Stimulated activated memory B cell treated with anti-CD40 and anti-IgM and Interleukin-4, amounts not matched to agents 10 μg/mL and 1 μg/mL and 100 μg/mL, for 72 hours (primary cell): ENCODE measurements at regions not wholly inside any gene's neighbourhood (a gene's known extent, or its start where the extent isn't known, plus 50 kb on each side); places are given as distances from the start of the nearest gene placed in this dataset.

Experiments
- ATAC-seq: fragments of 150-1000 bp; cut with Tn5 transposase; 2 replicates; pipeline ENCODE4 v1.10.0; 2021
- H3K27ac Mint-ChIP-seq: one replicate; pipeline ENCODE4 v1.8.0; 2022; ENCODE audit warnings: mild to moderate bottlenecking, mixed read lengths
- H3K27me3 Mint-ChIP-seq: one replicate; pipeline ENCODE4 v1.8.0; 2022; ENCODE audit warnings: mixed read lengths
- H3K36me3 Mint-ChIP-seq: one replicate; pipeline ENCODE4 v1.8.0; 2022; ENCODE audit warnings: mixed read lengths
- H3K4me1 Mint-ChIP-seq: one replicate; pipeline ENCODE4 v1.8.0; 2022; ENCODE audit warnings: mixed read lengths
- H3K4me3 Mint-ChIP-seq: one replicate; pipeline ENCODE4 v1.8.0; 2022; ENCODE audit warnings: mild to moderate bottlenecking, moderate library complexity, mixed read lengths
- H3K9me3 Mint-ChIP-seq: one replicate; pipeline ENCODE4 v1.8.0; 2022; ENCODE audit warnings: mixed read lengths

DNA sequence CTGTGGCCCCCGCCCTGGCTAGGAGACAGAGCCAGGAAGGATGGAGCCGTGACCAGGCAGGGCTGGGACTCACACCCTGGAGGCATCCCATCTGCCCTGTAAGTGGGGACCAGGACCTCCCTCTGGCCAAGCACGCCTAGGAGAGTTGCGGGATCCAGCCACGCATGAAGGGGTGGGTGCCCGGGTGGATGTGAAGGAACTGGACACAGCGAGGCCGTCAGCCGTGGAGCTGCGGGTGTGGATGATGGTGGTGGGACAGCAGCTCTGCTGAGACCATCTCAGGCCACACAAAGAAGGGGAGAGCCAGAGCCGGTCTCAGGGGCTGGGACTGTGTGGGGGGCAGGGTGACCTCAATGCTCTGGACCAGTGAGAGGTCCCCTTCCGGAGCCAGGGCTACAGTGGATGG, 746.4 kb downstream of the BRD1 start:
- Mint-ChIP-seq H3K4me3 (no peak overlapping the region), H3K36me3 (no peaks in the 10 kb centered on the region)

GRCh38 chr22:49080631-49081030, 747.0 kb downstream of the BRD1 start:
- Mint-ChIP-seq H3K4me1 (no peaks in the 10 kb centered on the region), H3K9me3 (peaks cover 4% of the 10 kb centered on the region), H3K4me3 (no peak overlapping the region), H3K27me3 (no peaks in the 10 kb centered on the region), H3K36me3 (no peaks in the 10 kb centered on the region), H3K27ac (no peak overlapping the region)
- ATAC-seq: no peak

More for the DNA sequence above, 746.4 kb downstream of the BRD1 start:
- Mint-ChIP-seq H3K4me1 (no peaks in the 10 kb centered on the region), H3K9me3 (peaks cover 4% of the 10 kb centered on the region), H3K27ac (no peak overlapping the region), H3K27me3 (no peaks in the 10 kb centered on the region)
- ATAC-seq: no peak

- Mint-ChIP-seq H3K9me3 (peaks cover 4% of the 10 kb centered on the region), H3K4me3 (no peak overlapping the region), H3K36me3 (no peaks in the 10 kb centered on the region), H3K27me3 (no peaks in the 10 kb centered on the region), H3K27ac (no peak overlapping the region), H3K4me1 (no peaks in the 10 kb centered on the region)
- no peak for ATAC-seq
Measured at GRCh38 chr22:49079743-49080500, 747.8 kb downstream of the BRD1 start.

- no peaks in the 10 kb centered on the region for H3K27me3 Mint-ChIP-seq
- H3K36me3 Mint-ChIP-seq: no peaks in the 10 kb centered on the region
- no peak overlapping the region for H3K4me3 Mint-ChIP-seq
- ATAC-seq: no peak
- no peaks in the 10 kb centered on the region for H3K4me1 Mint-ChIP-seq
- H3K27ac Mint-ChIP-seq: no peak overlapping the region
- peaks cover 4% of the 10 kb centered on the region for H3K9me3 Mint-ChIP-seq
Measured at GRCh38 chr22:49079027-49079725, 748.5 kb downstream of the BRD1 start.

GRCh38 chr22:49078076-49078710, 749.5 kb downstream of the BRD1 start:
- H3K4me1 Mint-ChIP-seq: no peaks in the 10 kb centered on the region
- no peaks in the 10 kb centered on the region for H3K27me3 Mint-ChIP-seq
- H3K9me3 Mint-ChIP-seq: peaks cover 4% of the 10 kb centered on the region
- no peak for ATAC-seq
- H3K36me3 Mint-ChIP-seq: no peaks in the 10 kb centered on the region
- no peak overlapping the region for H3K4me3 Mint-ChIP-seq
- no peak overlapping the region for H3K27ac Mint-ChIP-seq

GRCh38 chr22:49077586-49077985, 750.1 kb downstream of the BRD1 start:
- H3K36me3 Mint-ChIP-seq: no peaks in the 10 kb centered on the region
- ATAC-seq: no peak
- no peak overlapping the region for H3K27ac Mint-ChIP-seq
- no peaks in the 10 kb centered on the region for H3K27me3 Mint-ChIP-seq
- H3K9me3 Mint-ChIP-seq: peaks cover 3% of the 10 kb centered on the region
- H3K4me1 Mint-ChIP-seq: no peaks in the 10 kb centered on the region
- no peak overlapping the region for H3K4me3 Mint-ChIP-seq

GRCh38 chr22:49077036-49077393, 750.7 kb downstream of the BRD1 start:
- no peak for ATAC-seq
- Mint-ChIP-seq H3K4me1 (no peaks in the 10 kb centered on the region), H3K27ac (no peak overlapping the region), H3K9me3 (no peaks in the 10 kb centered on the region), H3K4me3 (no peak overlapping the region), H3K27me3 (no peaks in the 10 kb centered on the region), H3K36me3 (no peaks in the 10 kb centered on the region)

GRCh38 chr22:49076300-49077035, 751.2 kb downstream of the BRD1 start:
- no peaks in the 10 kb centered on the region for H3K9me3 Mint-ChIP-seq
- no peaks in the 10 kb centered on the region for H3K4me1 Mint-ChIP-seq
- no peaks in the 10 kb centered on the region for H3K36me3 Mint-ChIP-seq
- no peaks in the 10 kb centered on the region for H3K27me3 Mint-ChIP-seq
- no peak overlapping the region for H3K4me3 Mint-ChIP-seq
- no peak for ATAC-seq
- no peak overlapping the region for H3K27ac Mint-ChIP-seq

DNA sequence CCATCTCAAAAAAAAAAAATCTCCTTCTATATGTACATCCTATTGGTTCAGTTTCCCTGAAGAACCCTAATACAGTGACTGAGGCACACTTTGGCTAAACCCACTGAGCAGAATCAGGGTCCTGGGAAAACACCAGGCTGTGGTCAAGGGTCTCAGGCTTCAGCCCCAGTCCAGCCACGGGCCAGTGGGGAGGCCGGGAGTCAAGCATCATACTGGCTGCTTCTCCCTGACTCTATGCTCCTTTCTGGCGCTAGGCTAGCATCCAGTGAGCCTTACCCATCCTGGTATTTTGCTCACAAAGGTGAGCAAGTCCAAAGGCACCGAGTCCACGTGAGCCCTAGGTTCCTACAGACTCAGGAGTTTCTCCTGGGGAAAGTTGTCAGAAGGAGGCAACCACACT, 752.5 kb downstream of the BRD1 start:
- Mint-ChIP-seq H3K4me3 (no peak overlapping the region), H3K9me3 (peaks cover 5% of the 10 kb centered on the region), H3K4me1 (no peaks in the 10 kb centered on the region), H3K27ac (no peak overlapping the region), H3K36me3 (no peaks in the 10 kb centered on the region), H3K27me3 (no peaks in the 10 kb centered on the region)
- no peak for ATAC-seq

DNA sequence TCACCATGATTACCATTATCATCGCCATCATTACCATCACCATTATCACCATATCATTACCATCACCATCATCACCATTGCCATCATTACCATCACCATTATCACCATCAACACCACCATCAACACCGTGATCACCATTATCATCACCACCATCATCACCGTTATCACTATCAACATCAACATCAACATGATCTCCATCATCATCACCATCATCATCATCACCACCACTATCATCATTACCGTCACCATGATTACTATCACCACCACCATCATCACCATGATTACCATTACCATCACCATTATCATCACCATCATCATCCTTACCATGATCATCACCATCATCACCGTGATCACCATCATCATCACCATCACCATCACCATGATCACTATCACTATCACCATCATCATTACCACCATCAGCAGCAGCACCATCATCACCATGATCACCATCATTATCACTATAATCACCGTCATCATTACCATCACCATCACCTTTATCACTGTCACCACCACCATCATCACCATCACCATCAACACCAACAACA, 753.7 kb downstream of the BRD1 start:
- H3K27me3 Mint-ChIP-seq: no peaks in the 10 kb centered on the region
- no peaks in the 10 kb centered on the region for H3K36me3 Mint-ChIP-seq
- H3K4me1 Mint-ChIP-seq: no peaks in the 10 kb centered on the region

GRCh38 chr22:49072996-49073645, 754.6 kb downstream of the BRD1 start:
- peaks cover 5% of the 10 kb centered on the region for H3K9me3 Mint-ChIP-seq
- no peak for ATAC-seq
- no peak overlapping the region for H3K4me3 Mint-ChIP-seq
- no peaks in the 10 kb centered on the region for H3K36me3 Mint-ChIP-seq
- no peak overlapping the region for H3K27ac Mint-ChIP-seq
- no peaks in the 10 kb centered on the region for H3K27me3 Mint-ChIP-seq
- H3K4me1 Mint-ChIP-seq: no peaks in the 10 kb centered on the region

More for the DNA sequence above, 753.7 kb downstream of the BRD1 start:
- peaks cover 5% of the 10 kb centered on the region for H3K9me3 Mint-ChIP-seq
- H3K27ac Mint-ChIP-seq: no peak overlapping the region
- no peak for ATAC-seq
- H3K4me3 Mint-ChIP-seq: no peak overlapping the region

- Mint-ChIP-seq H3K36me3 (no peaks in the 10 kb centered on the region), H3K4me3 (no peak overlapping the region), H3K9me3 (peaks cover 5% of the 10 kb centered on the region), H3K27ac (no peak overlapping the region), H3K4me1 (no peaks in the 10 kb centered on the region), H3K27me3 (peaks cover 9% of the 10 kb centered on the region)
- no peak for ATAC-seq
Measured at GRCh38 chr22:49070501-49070900, 757.2 kb downstream of the BRD1 start.

GRCh38 chr22:49068861-49069500, 758.7 kb downstream of the BRD1 start:
- Mint-ChIP-seq H3K9me3 (peaks cover 5% of the 10 kb centered on the region), H3K27me3 (peaks cover 9% of the 10 kb centered on the region), H3K36me3 (no peaks in the 10 kb centered on the region), H3K4me1 (no peaks in the 10 kb centered on the region), H3K27ac (no peak overlapping the region), H3K4me3 (no peak overlapping the region)
- no peak for ATAC-seq

GRCh38 chr22:49067504-49067903, 760.2 kb downstream of the BRD1 start:
- H3K27ac Mint-ChIP-seq: no peak overlapping the region

More at GRCh38 chr22:49067504-49067903, 760.2 kb downstream of the BRD1 start:
- H3K9me3 Mint-ChIP-seq: peaks cover 5% of the 10 kb centered on the region
- no peaks in the 10 kb centered on the region for H3K4me1 Mint-ChIP-seq
- no peaks in the 10 kb centered on the region for H3K36me3 Mint-ChIP-seq
- H3K4me3 Mint-ChIP-seq: no peak overlapping the region
- no peak for ATAC-seq
- H3K27me3 Mint-ChIP-seq: peaks cover 20% of the 10 kb centered on the region
